GM12873 (cell line): ENCODE measurements at regions not wholly inside any gene's neighbourhood (a gene's known extent, or its start where the extent isn't known, plus 50 kb on each side); places are given as distances from the start of the nearest gene placed in this dataset.

Source experiments
- TF ChIP-seq, protein P1 (sequence below): IDR thresholded peaks from 2 replicates; pipeline ENCODE4 v1.5.1; 2012; ENCODE audit warnings: low read depth, mild to moderate bottlenecking, moderate library complexity, low read length, control low read depth; ENCODE audit not compliant: insufficient read depth; ENCODE audit errors: missing control alignments

DNA sequence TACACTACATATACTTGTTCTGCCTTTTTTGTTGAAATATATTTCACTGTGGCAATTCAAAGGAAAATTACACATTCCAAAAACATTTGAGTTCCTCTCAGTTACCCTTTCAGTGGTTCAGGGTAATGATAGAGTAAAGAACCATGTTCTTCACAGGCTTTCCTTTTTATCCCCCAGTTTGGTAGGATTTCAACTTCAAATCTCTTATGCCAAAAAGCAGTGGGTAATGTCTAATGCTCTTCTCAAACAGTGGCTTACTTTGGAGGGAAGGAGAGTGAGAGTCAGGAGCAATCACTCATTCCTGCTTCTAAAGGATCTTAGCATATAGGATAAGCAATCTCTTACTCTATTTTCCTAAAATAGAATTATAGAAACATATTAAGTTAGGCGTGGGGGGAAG is 290.6 kb downstream of the ZEB2 start:
- TF ChIP-seq, protein P1, sequence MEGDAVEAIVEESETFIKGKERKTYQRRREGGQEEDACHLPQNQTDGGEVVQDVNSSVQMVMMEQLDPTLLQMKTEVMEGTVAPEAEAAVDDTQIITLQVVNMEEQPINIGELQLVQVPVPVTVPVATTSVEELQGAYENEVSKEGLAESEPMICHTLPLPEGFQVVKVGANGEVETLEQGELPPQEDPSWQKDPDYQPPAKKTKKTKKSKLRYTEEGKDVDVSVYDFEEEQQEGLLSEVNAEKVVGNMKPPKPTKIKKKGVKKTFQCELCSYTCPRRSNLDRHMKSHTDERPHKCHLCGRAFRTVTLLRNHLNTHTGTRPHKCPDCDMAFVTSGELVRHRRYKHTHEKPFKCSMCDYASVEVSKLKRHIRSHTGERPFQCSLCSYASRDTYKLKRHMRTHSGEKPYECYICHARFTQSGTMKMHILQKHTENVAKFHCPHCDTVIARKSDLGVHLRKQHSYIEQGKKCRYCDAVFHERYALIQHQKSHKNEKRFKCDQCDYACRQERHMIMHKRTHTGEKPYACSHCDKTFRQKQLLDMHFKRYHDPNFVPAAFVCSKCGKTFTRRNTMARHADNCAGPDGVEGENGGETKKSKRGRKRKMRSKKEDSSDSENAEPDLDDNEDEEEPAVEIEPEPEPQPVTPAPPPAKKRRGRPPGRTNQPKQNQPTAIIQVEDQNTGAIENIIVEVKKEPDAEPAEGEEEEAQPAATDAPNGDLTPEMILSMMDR = no peak

DNA sequence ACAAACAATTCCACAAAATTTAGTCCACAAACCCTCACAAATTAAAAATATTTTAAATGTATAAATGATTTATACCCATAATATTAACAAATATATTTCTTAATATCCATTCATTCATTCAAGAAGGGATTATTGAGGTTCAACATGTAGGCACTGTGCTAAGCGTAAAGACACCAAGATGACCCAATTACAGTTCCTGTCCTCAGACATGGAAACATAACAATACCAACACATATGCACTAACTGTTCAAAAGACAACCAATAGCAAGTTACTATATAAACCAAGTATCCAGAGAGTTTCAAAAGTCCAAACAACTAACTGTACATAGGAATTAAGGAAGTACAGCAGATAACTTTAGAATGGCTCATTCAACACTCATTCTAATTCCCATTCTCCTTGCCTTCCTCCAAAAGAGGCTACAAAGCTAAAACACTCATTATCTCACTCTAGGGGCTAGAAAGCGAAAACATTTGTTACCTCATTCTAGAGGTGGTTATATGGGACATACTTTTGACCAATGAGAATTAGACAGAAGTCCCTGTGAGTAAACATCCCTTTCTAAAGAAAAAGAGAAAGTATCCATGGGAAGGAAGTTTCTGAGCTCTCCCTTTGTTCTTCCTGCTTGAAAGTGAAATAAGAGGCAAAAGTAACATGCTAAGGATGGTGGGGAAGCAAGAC is 292.4 kb downstream of the ZEB2 start:
- TF ChIP-seq, protein P1 = no peak

DNA sequence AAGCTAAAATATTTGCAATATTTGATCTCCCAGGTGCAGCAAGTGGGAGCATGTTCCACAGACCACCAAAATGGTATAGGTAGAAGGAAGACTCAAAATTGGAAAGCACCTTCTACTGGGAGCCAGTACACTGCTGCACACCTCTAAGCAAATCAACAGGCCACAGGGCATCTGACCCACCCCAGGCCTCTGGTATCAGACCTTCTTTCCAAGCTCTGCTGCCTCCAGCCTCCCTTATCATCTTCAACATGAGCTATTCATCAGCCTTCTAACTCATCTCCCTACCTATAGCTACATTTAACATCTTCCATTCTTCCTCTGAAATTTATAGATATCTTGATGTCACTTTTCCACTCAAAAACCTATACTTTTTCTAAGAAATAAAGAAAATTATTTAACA is 294.8 kb downstream of the ZEB2 start:
- TF ChIP-seq, protein P1 = no peak

DNA sequence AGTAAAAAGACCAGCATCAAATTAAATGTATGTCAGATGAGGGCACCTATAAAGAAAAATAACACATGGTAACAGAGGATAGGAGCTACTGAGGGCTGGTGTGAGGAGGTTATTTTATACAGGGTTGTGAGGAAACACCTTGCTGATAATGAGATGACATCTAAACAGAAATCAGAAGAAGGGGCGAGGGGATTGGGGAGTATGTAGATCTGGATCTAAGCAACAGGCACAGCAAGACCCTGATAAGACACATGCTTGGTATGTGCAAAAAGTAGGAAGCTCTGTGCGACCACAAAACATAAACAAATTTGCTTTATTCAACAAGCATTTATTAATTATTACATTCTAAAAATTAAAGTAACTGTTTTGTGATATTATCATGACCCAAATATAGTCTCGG is 295.4 kb downstream of the ZEB2 start:
- TF ChIP-seq, protein P1 = no peak

DNA sequence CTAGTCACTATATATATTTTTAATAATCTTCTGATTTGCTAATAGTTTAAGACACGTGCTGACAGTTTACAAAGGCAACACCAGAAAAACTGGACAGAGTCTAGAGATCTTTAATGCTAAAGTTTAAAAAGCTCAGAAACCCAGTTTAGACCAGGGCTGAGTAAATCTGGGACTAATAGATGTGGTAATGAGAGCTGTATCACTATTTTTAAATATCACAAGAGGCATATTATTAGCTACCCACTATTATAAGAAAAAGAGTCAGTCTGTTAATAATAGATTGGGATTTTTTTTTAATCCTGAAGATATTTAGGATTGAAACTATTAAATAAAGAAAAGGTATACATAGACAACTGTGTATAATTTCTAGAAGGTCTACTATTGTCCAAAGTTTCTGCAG is 299.9 kb downstream of the ZEB2 start:
- TF ChIP-seq, protein P1 = no peak

DNA sequence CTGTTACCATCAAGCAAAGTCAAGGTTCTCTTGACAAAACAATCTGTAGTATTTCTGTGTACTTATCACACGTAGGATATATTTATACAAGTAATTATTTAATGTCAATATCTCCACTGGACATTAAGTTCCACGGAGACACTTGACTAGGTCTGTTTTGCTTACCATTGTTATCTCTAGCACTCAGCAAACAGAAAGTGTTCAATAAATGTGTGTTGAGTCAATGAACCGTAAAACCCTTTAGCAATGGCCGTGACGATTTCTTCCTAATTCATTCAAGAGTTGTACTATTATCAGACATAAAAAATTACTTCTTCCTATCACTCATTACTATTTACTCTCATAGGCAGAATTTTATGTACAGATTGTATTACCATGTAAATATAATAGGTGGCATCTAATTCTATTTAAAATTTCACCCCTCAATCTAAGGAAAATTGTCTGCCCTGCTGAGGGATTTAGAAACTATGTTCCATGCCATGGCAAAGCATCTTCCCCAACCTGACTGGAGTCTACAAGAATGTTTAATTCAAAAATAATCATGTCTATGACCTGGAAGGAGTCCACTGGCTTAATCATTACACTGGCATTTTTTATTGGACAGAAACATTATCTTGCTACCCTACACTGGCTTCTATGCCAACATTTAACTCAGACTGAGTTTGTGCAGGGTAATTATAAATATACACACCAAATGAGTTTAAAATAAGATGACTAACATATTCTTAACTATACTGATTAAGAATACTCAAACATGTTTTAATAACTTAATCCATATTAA is 301.9 kb downstream of the ZEB2 start:
- TF ChIP-seq, protein P1 = no peak
